Osteoblast (primary cell): ENCODE measurements at regions not wholly inside any gene's neighbourhood (a gene's known extent, or its start where the extent isn't known, plus 50 kb on each side); places are given as distances from the start of the nearest gene placed in this dataset.

Experiments
- DNase-seq: peaks from one replicate; pipeline ENCODE4 v3.0.0; 2011; ENCODE audit warnings: low spot score, mixed read lengths; ENCODE audit not compliant: insufficient read length; ENCODE audit errors: missing footprints
- H2AFZ ChIP-seq: 2 replicates; pipeline ENCODE4 v1.6.0; 2011; ENCODE audit warnings: mild to moderate bottlenecking, low read length
- H3K27ac ChIP-seq: 2 replicates; pipeline ENCODE4 v1.5.1; 2011; ENCODE audit warnings: mild to moderate bottlenecking, low read depth, low read length, moderate library complexity
- H3K27me3 ChIP-seq: 2 replicates; pipeline ENCODE4 v1.6.0; 2012; ENCODE audit warnings: mild to moderate bottlenecking, control low read depth, inconsistent platforms, low read length, moderate library complexity; ENCODE audit not compliant: insufficient read depth
- H3K36me3 ChIP-seq: 2 replicates; pipeline ENCODE4 v1.5.1; 2011; ENCODE audit warnings: mild to moderate bottlenecking, low read length, control low read depth, moderate library complexity; ENCODE audit not compliant: insufficient read depth
- H3K4me1 ChIP-seq: 2 replicates; pipeline ENCODE4 v1.5.1; 2011; ENCODE audit warnings: mild to moderate bottlenecking, low read length, control low read depth, moderate library complexity; ENCODE audit not compliant: insufficient read depth
- H3K4me2 ChIP-seq: 2 replicates; pipeline ENCODE4 v1.6.0; 2011; ENCODE audit warnings: mild to moderate bottlenecking, low read length; ENCODE audit not compliant: insufficient read depth
- H3K4me3 ChIP-seq: fragments of 200-600 bp; sonication (generic); 3 replicates; pipeline ENCODE4 v1.5.1; 2012; ENCODE audit warnings: mild to moderate bottlenecking, low read length, inconsistent platforms; ENCODE audit not compliant: insufficient read depth
- H3K79me2 ChIP-seq: 2 replicates; pipeline ENCODE4 v1.6.0; 2012; ENCODE audit warnings: mild to moderate bottlenecking, low read length, control low read depth, inconsistent platforms; ENCODE audit not compliant: insufficient read depth
- H3K9me3 ChIP-seq: 2 replicates; pipeline ENCODE4 v1.5.1; 2011; ENCODE audit warnings: low read depth, low read length, control low read depth
- H4K20me1 ChIP-seq: 2 replicates; pipeline ENCODE4 v1.6.0; 2012; ENCODE audit warnings: mild to moderate bottlenecking, low read length, control low read depth; ENCODE audit not compliant: insufficient read depth
- CTCF ChIP-seq: IDR thresholded peaks from 2 replicates; pipeline ENCODE4 v1.5.1; 2011; ENCODE audit warnings: mild to moderate bottlenecking, low read depth, low read length, moderate library complexity; ENCODE audit errors: extremely low read depth

- no peak for DNase-seq
- H3K4me3 ChIP-seq = no peak overlapping the region
- H3K4me2 ChIP-seq = no peak overlapping the region
- H3K9me3 ChIP-seq = no peaks in the 10 kb centered on the region
- H3K79me2 ChIP-seq = no peaks in the 10 kb centered on the region
- no peaks in the 10 kb centered on the region for H3K36me3 ChIP-seq
- TF ChIP-seq CTCF = no peak
- no peaks in the 10 kb centered on the region for H3K4me1 ChIP-seq
- H3K27me3 ChIP-seq = no peaks in the 10 kb centered on the region
- H3K27ac ChIP-seq = no peak overlapping the region
- no peaks in the 10 kb centered on the region for H4K20me1 ChIP-seq
- no peak overlapping the region for H2AFZ ChIP-seq
Observed at GRCh38 chr13:67880916-67881315, 650.8 kb upstream of the PCDH9 start.

GRCh38 chr13:67878376-67878775 lies 648.2 kb upstream of the PCDH9 start:
- no peaks in the 10 kb centered on the region for H3K36me3 ChIP-seq

GRCh38 chr13:67877031-67877430 lies 646.9 kb upstream of the PCDH9 start:
- Histone ChIP-seq H4K20me1 (no peaks in the 10 kb centered on the region), H3K9me3 (no peaks in the 10 kb centered on the region), H3K4me1 (no peaks in the 10 kb centered on the region), H3K27me3 (no peaks in the 10 kb centered on the region), H3K4me2 (no peak overlapping the region), H3K79me2 (no peaks in the 10 kb centered on the region), H3K4me3 (no peak overlapping the region), H3K27ac (no peak overlapping the region), H3K36me3 (no peaks in the 10 kb centered on the region), H2AFZ (no peak overlapping the region)
- no peak for DNase-seq
- no peak for TF ChIP-seq CTCF

More at GRCh38 chr13:67878376-67878775, 648.2 kb upstream of the PCDH9 start:
- Histone ChIP-seq H3K4me1 (no peaks in the 10 kb centered on the region), H4K20me1 (no peaks in the 10 kb centered on the region), H3K27me3 (no peaks in the 10 kb centered on the region), H3K4me2 (no peak overlapping the region), H3K9me3 (no peaks in the 10 kb centered on the region), H3K27ac (no peak overlapping the region), H3K4me3 (no peak overlapping the region), H3K79me2 (no peaks in the 10 kb centered on the region), H2AFZ (no peak overlapping the region)
- no peak for TF ChIP-seq CTCF
- DNase-seq = no peak

GRCh38 chr13:67867206-67867605 lies 637.1 kb upstream of the PCDH9 start:
- Histone ChIP-seq H3K36me3 (no peaks in the 10 kb centered on the region), H3K79me2 (no peaks in the 10 kb centered on the region), H3K27ac (no peak overlapping the region), H3K4me1 (no peaks in the 10 kb centered on the region), H3K27me3 (no peaks in the 10 kb centered on the region), H3K9me3 (no peaks in the 10 kb centered on the region), H4K20me1 (no peaks in the 10 kb centered on the region), H2AFZ (no peak overlapping the region), H3K4me3 (no peak overlapping the region), H3K4me2 (no peak overlapping the region)
- DNase-seq = no peak
- TF ChIP-seq CTCF = no peak
